Activated CD4-positive, alpha-beta memory T cell treated with anti-CD3 and anti-CD28 coated beads for 36 hours (primary cell): ENCODE measurements at regions not wholly inside any gene's neighbourhood (a gene's known extent, or its start where the extent isn't known, plus 50 kb on each side); places are given as distances from the start of the nearest gene placed in this dataset.
"Not testable (repeated sequence)": the region's sequence is repeated elsewhere in the genome, so short reads cannot be mapped to it uniquely, and the experiment has no call there.

Experiments
- CTCF ChIA-PET: fragments of 350-600 bp; sonication (Branson Sonifier 250); formaldehyde crosslinking; loops from one replicate; lab custom pipeline; 2021; ENCODE audit warnings: antibody characterized with exemption, inconsistent platforms; lab: Charles Lee
- POLR2A ChIA-PET: fragments of 350-600 bp; sonication (Branson Sonifier 250); formaldehyde crosslinking; loops from one replicate; lab custom pipeline; 2021; ENCODE audit warnings: antibody characterized with exemption; lab: Charles Lee
- DNase-seq: peaks from one replicate; pipeline ENCODE4 v3.0.0-alpha.2; 2020
- H3K27ac Mint-ChIP-seq: one replicate; pipeline ENCODE4 v1.8.0; 2021; ENCODE audit warnings: mixed read lengths
- H3K27me3 Mint-ChIP-seq: one replicate; pipeline ENCODE4 v1.8.0; 2021; ENCODE audit warnings: mixed read lengths
- H3K36me3 Mint-ChIP-seq: one replicate; pipeline ENCODE4 v1.8.0; 2021; ENCODE audit warnings: mixed read lengths
- H3K4me1 Mint-ChIP-seq: one replicate; pipeline ENCODE4 v1.8.0; 2021; ENCODE audit warnings: low read depth, mixed read lengths
- H3K4me3 Mint-ChIP-seq: one replicate; pipeline ENCODE4 v1.8.0; 2021; ENCODE audit warnings: mild to moderate bottlenecking, mixed read lengths
- H3K9me3 Mint-ChIP-seq: one replicate; pipeline ENCODE4 v1.8.0; 2021; ENCODE audit warnings: mixed read lengths
- intact Hi-C: fragments of 100-400 bp; cut with micrococcal nuclease; formaldehyde crosslinking; loops from one replicate; pipeline ENCODE4 v1.15.1; 2023

- intact Hi-C loops, CTCF ChIA-PET: not testable (repeated sequence)
These were observed 194.2 kb downstream of the NPIPB11 start for GRCh38 chr16:29212084-29213027.

GRCh38 chr16:29211456-29211855 is 195.1 kb downstream of the NPIPB11 start:
- H3K9me3 Mint-ChIP-seq, intact Hi-C loops, H3K27me3 Mint-ChIP-seq, H3K4me1 Mint-ChIP-seq, DNase-seq, H3K4me3 Mint-ChIP-seq, H3K27ac Mint-ChIP-seq, POLR2A ChIA-PET, CTCF ChIA-PET: not testable (repeated sequence)
- peaks cover 13% of the 10 kb centered on the region for H3K36me3 Mint-ChIP-seq

More at GRCh38 chr16:29212084-29213027, 194.2 kb downstream of the NPIPB11 start:
- H3K9me3 Mint-ChIP-seq, H3K4me3 Mint-ChIP-seq, DNase-seq, H3K27ac Mint-ChIP-seq, H3K27me3 Mint-ChIP-seq, POLR2A ChIA-PET, H3K4me1 Mint-ChIP-seq: not testable (repeated sequence)
- H3K36me3 Mint-ChIP-seq: peaks cover 14% of the 10 kb centered on the region

- POLR2A ChIA-PET, CTCF ChIA-PET, intact Hi-C loops: not testable (repeated sequence)
These were observed 196.0 kb downstream of the NPIPB11 start for GRCh38 chr16:29210299-29211150.

GRCh38 chr16:29206120-29206519 is 200.4 kb downstream of the NPIPB11 start:
- intact Hi-C loops, H3K27me3 Mint-ChIP-seq, H3K27ac Mint-ChIP-seq, DNase-seq, POLR2A ChIA-PET, H3K4me1 Mint-ChIP-seq, CTCF ChIA-PET, H3K4me3 Mint-ChIP-seq: not testable (repeated sequence)
- peaks cover 32% of the 10 kb centered on the region for H3K36me3 Mint-ChIP-seq
- peaks cover 17% of the 10 kb centered on the region for H3K9me3 Mint-ChIP-seq

More at GRCh38 chr16:29210299-29211150, 196.0 kb downstream of the NPIPB11 start:
- H3K36me3 Mint-ChIP-seq: peaks cover 20% of the 10 kb centered on the region
- H3K4me3 Mint-ChIP-seq, DNase-seq, H3K27me3 Mint-ChIP-seq, H3K27ac Mint-ChIP-seq, H3K4me1 Mint-ChIP-seq: not testable (repeated sequence)
- peaks cover 16% of the 10 kb centered on the region for H3K9me3 Mint-ChIP-seq

- DNase-seq, intact Hi-C loops, H3K4me1 Mint-ChIP-seq, H3K27ac Mint-ChIP-seq, H3K27me3 Mint-ChIP-seq, H3K4me3 Mint-ChIP-seq, POLR2A ChIA-PET, CTCF ChIA-PET: not testable (repeated sequence)
- H3K36me3 Mint-ChIP-seq: peaks cover 26% of the 10 kb centered on the region
- peaks cover 17% of the 10 kb centered on the region for H3K9me3 Mint-ChIP-seq
These were observed 201.4 kb downstream of the NPIPB11 start for GRCh38 chr16:29205151-29205550.

GRCh38 chr16:29204806-29205135 is 201.7 kb downstream of the NPIPB11 start:
- Mint-ChIP-seq H3K27ac (no peak overlapping the region), H3K9me3 (peaks cover 17% of the 10 kb centered on the region), H3K4me1 (no peaks in the 10 kb centered on the region), H3K4me3 (no peak overlapping the region), H3K27me3 (no peaks in the 10 kb centered on the region), H3K36me3 (peaks cover 26% of the 10 kb centered on the region)
- POLR2A ChIA-PET: no interaction called here
- intact Hi-C loops: no loop called here
- no peak for DNase-seq
- CTCF ChIA-PET: no interaction called here

GRCh38 chr16:29203933-29204805 is 202.3 kb downstream of the NPIPB11 start:
- CTCF ChIA-PET, H3K27ac Mint-ChIP-seq, H3K4me3 Mint-ChIP-seq, DNase-seq, intact Hi-C loops, POLR2A ChIA-PET, H3K27me3 Mint-ChIP-seq, H3K4me1 Mint-ChIP-seq: not testable (repeated sequence)
- Mint-ChIP-seq H3K36me3 (peaks cover 23% of the 10 kb centered on the region), H3K9me3 (peaks cover 17% of the 10 kb centered on the region)

- H3K4me3 Mint-ChIP-seq, H3K27me3 Mint-ChIP-seq, POLR2A ChIA-PET, intact Hi-C loops, H3K4me1 Mint-ChIP-seq, H3K27ac Mint-ChIP-seq, DNase-seq, CTCF ChIA-PET: not testable (repeated sequence)
- peaks cover 21% of the 10 kb centered on the region for H3K36me3 Mint-ChIP-seq
- peaks cover 15% of the 10 kb centered on the region for H3K9me3 Mint-ChIP-seq
These were observed 203.2 kb downstream of the NPIPB11 start for GRCh38 chr16:29203046-29203932.

- H3K4me3 Mint-ChIP-seq, H3K27ac Mint-ChIP-seq, DNase-seq, H3K4me1 Mint-ChIP-seq, H3K27me3 Mint-ChIP-seq, POLR2A ChIA-PET, intact Hi-C loops, CTCF ChIA-PET: not testable (repeated sequence)
- H3K9me3 Mint-ChIP-seq: peaks cover 15% of the 10 kb centered on the region
- H3K36me3 Mint-ChIP-seq: peaks cover 21% of the 10 kb centered on the region
These were observed 203.9 kb downstream of the NPIPB11 start for GRCh38 chr16:29202642-29203041.

GRCh38 chr16:29202025-29202632 is 204.4 kb downstream of the NPIPB11 start:
- Mint-ChIP-seq H3K9me3 (peaks cover 15% of the 10 kb centered on the region), H3K36me3 (peaks cover 21% of the 10 kb centered on the region)
- H3K4me1 Mint-ChIP-seq, H3K4me3 Mint-ChIP-seq, H3K27me3 Mint-ChIP-seq, DNase-seq, H3K27ac Mint-ChIP-seq, POLR2A ChIA-PET, intact Hi-C loops, CTCF ChIA-PET: not testable (repeated sequence)
